ENCODE measurements at regions not wholly inside any gene's neighbourhood (a gene's known extent, or its start where the extent isn't known, plus 50 kb on each side); places are given as distances from the start of the nearest gene placed in this dataset.

- no peak for TF ChIP-seq CTCF (IDR thresholded peaks at IDR 0.05; ENCODE audit: low read depth, low read length)
- TF ChIP-seq EZH2phosphoT487 (IDR thresholded peaks at IDR 0.05; ENCODE audit: low read depth) = no peak
Measured at GRCh38 chr11:19565639-19566038, 147.0 kb upstream of the NAV2 start.
